ENCODE measurements at regions not wholly inside any gene's neighbourhood (a gene's known extent, or its start where the extent isn't known, plus 50 kb on each side); places are given as distances from the start of the nearest gene placed in this dataset.

DNA sequence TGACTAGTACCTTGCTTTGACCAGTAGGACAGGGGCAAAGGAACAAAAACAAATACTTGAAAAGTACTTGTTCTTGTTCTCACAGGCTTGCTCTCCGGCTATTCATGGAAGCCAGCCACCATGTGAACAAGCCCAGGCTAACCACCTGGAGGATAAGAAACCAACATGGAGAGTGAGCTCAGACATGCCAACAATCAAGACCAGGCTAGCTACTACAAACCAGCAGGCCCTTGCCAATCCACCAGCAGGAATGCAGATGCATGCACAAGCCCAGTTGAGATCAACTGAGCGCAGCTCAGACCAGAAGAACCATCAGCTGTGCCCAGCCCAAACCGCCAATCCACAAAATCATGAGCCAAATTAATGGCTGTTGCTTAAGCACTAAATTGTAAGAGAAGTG lies 180.1 kb upstream of the ISX start:
- Histone ChIP-seq H3K9me3 (peaks cover 0 to 16% of the 10 kb centered on the region in 2 donors), H3K4me3 (no peak overlapping the region), H3K27ac (no peak overlapping the region), H3K36me3 (no peaks in the 10 kb centered on the region), H3K4me1 (no peaks in the 10 kb centered on the region), H3K27me3 (no peaks in the 10 kb centered on the region)
- no peak for DNase-seq (ENCODE audit: low spot score)
- TF ChIP-seq CTCF (IDR thresholded peaks at IDR 0.05): no peak

DNA sequence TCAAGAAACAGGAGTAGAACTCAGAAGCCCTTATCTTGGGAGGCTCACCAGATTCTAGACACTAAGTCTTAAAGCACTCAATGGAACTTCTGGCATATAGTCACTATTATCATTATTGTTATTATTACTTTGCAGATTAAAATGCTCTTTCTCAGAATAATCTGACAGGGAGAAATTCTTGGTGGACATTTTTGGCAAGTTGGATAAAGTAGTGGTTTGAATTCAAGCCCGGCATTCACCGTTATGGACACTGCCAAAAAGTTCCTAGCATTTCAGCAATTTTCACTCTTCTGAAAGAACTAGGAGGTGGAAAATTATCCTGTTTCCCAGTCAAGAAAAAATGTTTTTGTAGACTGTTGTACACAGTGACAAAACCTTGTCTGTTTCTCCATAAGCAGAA lies 179.6 kb upstream of the ISX start:
- Histone ChIP-seq H3K4me1 (no peaks in the 10 kb centered on the region), H3K27me3 (no peaks in the 10 kb centered on the region), H3K4me3 (no peak overlapping the region), H3K36me3 (no peaks in the 10 kb centered on the region), H3K27ac (no peak overlapping the region), H3K9me3 (peaks cover 0 to 16% of the 10 kb centered on the region in 2 donors)
- no peak for DNase-seq (ENCODE audit: low spot score)
- TF ChIP-seq CTCF (IDR thresholded peaks at IDR 0.05): no peak

DNA sequence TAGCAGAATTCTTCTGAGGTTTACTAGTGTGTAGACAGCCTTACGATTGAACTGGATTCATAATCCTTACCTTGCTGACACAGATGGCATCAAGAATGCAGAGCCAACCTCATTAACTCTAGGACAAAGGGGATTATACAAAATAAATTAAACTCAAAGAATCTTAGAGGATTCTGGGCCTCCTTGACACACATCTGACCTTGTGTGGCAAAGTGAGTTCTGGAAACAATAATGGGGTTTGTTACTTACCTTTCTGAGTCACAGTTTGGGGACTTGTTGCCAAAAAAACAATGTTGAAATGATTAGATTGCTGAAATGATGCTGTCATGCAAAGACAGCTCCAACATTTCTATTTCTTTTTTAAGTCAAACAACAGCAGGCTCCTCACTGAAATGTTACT lies 179.1 kb upstream of the ISX start:
- Histone ChIP-seq H3K4me3 (no peak overlapping the region), H3K27me3 (no peaks in the 10 kb centered on the region), H3K27ac (no peak overlapping the region), H3K4me1 (no peaks in the 10 kb centered on the region), H3K9me3 (peaks cover 0 to 16% of the 10 kb centered on the region in 2 donors), H3K36me3 (no peaks in the 10 kb centered on the region)
- no peak for TF ChIP-seq CTCF (IDR thresholded peaks at IDR 0.05)
- no peak for DNase-seq (ENCODE audit: low spot score)

- no peak for TF ChIP-seq CTCF (IDR thresholded peaks at IDR 0.05)
- no peaks in the 10 kb centered on the region for H3K27me3 ChIP-seq
- H3K4me1 ChIP-seq: no peaks in the 10 kb centered on the region
- no peaks in the 10 kb centered on the region for H3K9me3 ChIP-seq
- H3K36me3 ChIP-seq: no peaks in the 10 kb centered on the region
- no peak overlapping the region for H3K4me3 ChIP-seq
- no peak overlapping the region for H3K27ac ChIP-seq
- no peak for DNase-seq (ENCODE audit: low spot score)
Measured at GRCh38 chr22:34897126-34897525, 168.8 kb upstream of the ISX start.

DNA sequence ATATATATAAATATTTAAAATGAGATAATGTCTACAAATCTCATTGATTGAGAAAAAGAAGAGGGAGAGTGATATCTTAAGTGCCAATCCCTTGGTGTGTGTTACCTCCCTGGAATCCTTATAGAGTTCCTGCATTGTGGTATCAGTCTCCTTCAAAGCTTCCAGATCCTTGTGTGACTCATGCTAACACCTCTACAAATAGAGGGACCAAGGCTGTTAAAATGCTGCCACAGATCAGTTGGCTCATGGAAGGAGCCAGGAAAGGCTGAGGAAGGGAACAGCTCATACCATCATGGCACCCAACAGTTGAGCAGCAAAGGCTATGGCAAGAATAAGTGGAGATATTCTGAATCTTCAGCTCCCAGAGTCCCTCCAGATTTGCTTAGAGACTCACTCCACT lies 163.6 kb upstream of the ISX start:
- Histone ChIP-seq H3K9me3 (no peaks in the 10 kb centered on the region), H3K36me3 (no peaks in the 10 kb centered on the region), H3K27me3 (no peaks in the 10 kb centered on the region), H3K4me3 (no peak overlapping the region), H3K27ac (no peak overlapping the region), H3K4me1 (no peaks in the 10 kb centered on the region)
- DNase-seq (ENCODE audit: low spot score): no peak
- TF ChIP-seq CTCF (IDR thresholded peaks at IDR 0.05): no peak

DNA sequence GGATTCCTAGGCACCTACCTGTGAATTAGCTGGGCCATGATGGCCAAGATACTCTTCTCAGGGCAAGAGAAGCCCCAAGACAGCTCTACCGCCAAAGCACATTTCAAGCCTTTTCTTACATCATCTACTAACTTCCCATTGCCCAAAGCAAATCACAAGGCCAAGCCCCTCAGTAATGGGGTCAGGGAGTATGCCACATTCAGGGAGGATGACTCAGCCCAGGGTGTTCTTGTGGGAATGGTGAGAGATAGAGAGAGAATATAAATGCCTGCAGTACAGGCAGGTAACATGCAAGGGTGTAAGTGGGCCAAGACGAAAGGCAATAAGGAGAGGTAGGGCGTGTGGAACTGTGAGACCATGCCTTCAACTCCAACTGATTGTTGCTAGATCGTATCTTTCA lies 162.5 kb upstream of the ISX start:
- no peak for DNase-seq (ENCODE audit: low spot score)
- no peak for TF ChIP-seq CTCF (IDR thresholded peaks at IDR 0.05)
- Histone ChIP-seq H3K27ac (no peak overlapping the region), H3K4me3 (no peak overlapping the region), H3K36me3 (no peaks in the 10 kb centered on the region), H3K27me3 (no peaks in the 10 kb centered on the region), H3K9me3 (no peaks in the 10 kb centered on the region), H3K4me1 (no peaks in the 10 kb centered on the region)

Measured in right atrium auricular region (tissue), 2 donors.